ENCODE measurements at regions not wholly inside any gene's neighbourhood (a gene's known extent, or its start where the extent isn't known, plus 50 kb on each side); places are given as distances from the start of the nearest gene placed in this dataset.

DNA sequence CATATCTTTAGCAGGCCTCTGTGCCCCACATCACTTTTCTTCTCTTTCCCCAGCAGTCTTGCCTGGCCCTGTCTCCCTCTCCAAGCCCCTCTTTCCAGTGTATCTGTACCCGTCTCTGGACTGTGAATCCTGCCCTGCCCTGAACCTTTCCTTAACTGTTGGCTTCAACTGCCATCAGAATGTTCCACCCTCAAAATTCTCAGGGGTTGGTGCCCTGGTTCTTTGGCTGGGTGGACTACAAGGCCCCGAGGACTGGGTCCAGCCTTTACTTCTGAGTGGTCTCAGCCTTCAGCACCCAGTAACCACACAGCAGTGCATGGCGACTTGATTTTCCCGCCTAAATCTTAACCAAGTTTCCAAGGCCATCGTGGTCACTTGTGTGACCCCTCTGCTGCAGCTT lies 333.5 kb upstream of the RGMA start:
- H2BK120ac ChIP-seq (replicated peaks; ENCODE audit: low read depth, low read length) = no peak overlapping the region
- H2AK5ac ChIP-seq (ENCODE audit: low read depth, low read length) = no peak overlapping the region
- no peak overlapping the region for H3K9ac ChIP-seq (replicated peaks in 1 of 4; ENCODE audit: extremely low read depth in 1 of 4, low read depth in 3 of 4, low read length in 3 of 4)
- no peak overlapping the region for H2AFZ ChIP-seq (ENCODE audit: low read length)
- H3K79me1 ChIP-seq (ENCODE audit: low read depth, low read length) = no peaks in the 10 kb centered on the region
- no peak for DNase-seq (ENCODE audit: low read depth in 1 of 2, low spot score in 2 of 2)
- no peaks in the 10 kb centered on the region for H3K36me3 ChIP-seq (ENCODE audit: control insufficient read depth in 2 of 4, insufficient read depth in 4 of 4, low read length in 3 of 4)
- no peak overlapping the region for H3K14ac ChIP-seq (ENCODE audit: insufficient read length)
- no peak for FAIRE-seq
- H2BK12ac ChIP-seq (ENCODE audit: low read depth, low read length) = no peak overlapping the region
- no peak overlapping the region for H4K91ac ChIP-seq (replicated peaks; ENCODE audit: insufficient read length, low read length)
- peaks cover 0 to under 1% (median 0%) of the 10 kb centered on the region in 4 experiments; a peak in 1 of 7 replicates for H3K27me3 ChIP-seq (replicated peaks in 1 of 4; ENCODE audit: control insufficient read depth in 3 of 4, extremely low read depth in 1 of 4, insufficient read depth in 3 of 4, low read length in 3 of 4)
- H3K4me1 ChIP-seq (replicated peaks in 1 of 4; ENCODE audit: control insufficient read depth in 3 of 4, insufficient read depth in 4 of 4, low read length in 3 of 4) = no peaks in the 10 kb centered on the region
- no peaks in the 10 kb centered on the region for H3K79me2 ChIP-seq (ENCODE audit: control insufficient read depth in 1 of 2, insufficient read depth in 2 of 2, low read length in 2 of 2)
- ChIA-PET CTCF (ENCODE audit: partially characterized antibody) (interaction anchor here (1.5 kb wide), 1 partner anchor 11 kb away, joined by 6 read pairs; no protein-coding TSS in a partner anchor), POLR2A (ENCODE audit: partially characterized antibody) (no interaction called here)
- H3K4me2 ChIP-seq (ENCODE audit: insufficient read depth in 1 of 2, low read depth in 2 of 2, low read length in 2 of 2) = no peak overlapping the region
- no peak overlapping the region for H3K56ac ChIP-seq (replicated peaks; ENCODE audit: insufficient read length, low read depth, low read length)
- no peak overlapping the region for H2BK5ac ChIP-seq (ENCODE audit: low read depth, low read length)
- no peaks in the 10 kb centered on the region; a peak in 1 of 4 replicates for H3K9me3 ChIP-seq (ENCODE audit: insufficient read depth in 2 of 2, low read depth in 1 of 2, low read length in 1 of 2)
- H3K23me2 ChIP-seq (ENCODE audit: low read depth, low read length) = no peaks in the 10 kb centered on the region
- H2BK20ac ChIP-seq (ENCODE audit: low read length) = no peak overlapping the region
- no peaks in the 10 kb centered on the region for H4K20me1 ChIP-seq (replicated peaks in 1 of 2; ENCODE audit: control insufficient read depth in 1 of 2, insufficient read depth in 2 of 2, low read length in 2 of 2)
- no peak overlapping the region for H3K18ac ChIP-seq (ENCODE audit: extremely low read depth, low read length)
- no peak overlapping the region for H3K27ac ChIP-seq (ENCODE audit: low read depth, low read length)
- no peak overlapping the region for H3K4me3 ChIP-seq (ENCODE audit: extremely low read depth in 1 of 4, insufficient read depth in 2 of 4, low read depth in 3 of 4, low read length in 4 of 4)
- H3K23ac ChIP-seq (ENCODE audit: insufficient read length) = no peak overlapping the region
- H2BK15ac ChIP-seq (ENCODE audit: low read length) = no peak overlapping the region
- H3K4ac ChIP-seq (replicated peaks; ENCODE audit: insufficient read length, low read depth, low read length) = no peak overlapping the region
- no peak overlapping the region for H4K5ac ChIP-seq (ENCODE audit: insufficient read length, low read depth, low read length)
- H4K8ac ChIP-seq (ENCODE audit: extremely low read depth, insufficient read depth, low read length) = no peak overlapping the region
- 90% methylated on average over 5 of the region's 5 CpGs; no CpG with 5 or more reads in 1 of the 2 experiments for WGBS, 2 experiments (ENCODE audit: extremely low coverage in 1 of 2, insufficient coverage in 1 of 2, insufficient read length in 1 of 2, insufficient replicate concordance in 2 of 2, low coverage in 1 of 2, low lambda C conversion rate in 2 of 2, missing lambda C conversion rate in 1 of 2)
- no peak for TF ChIP-seq SAP30 (IDR thresholded peaks at IDR 0.05; ENCODE audit: insufficient read depth, insufficient replicate concordance, low read length)
- no peak for TF ChIP-seq BACH1 (IDR thresholded peaks at IDR 0.05; ENCODE audit: low read length)
- TF ChIP-seq, protein P1, sequence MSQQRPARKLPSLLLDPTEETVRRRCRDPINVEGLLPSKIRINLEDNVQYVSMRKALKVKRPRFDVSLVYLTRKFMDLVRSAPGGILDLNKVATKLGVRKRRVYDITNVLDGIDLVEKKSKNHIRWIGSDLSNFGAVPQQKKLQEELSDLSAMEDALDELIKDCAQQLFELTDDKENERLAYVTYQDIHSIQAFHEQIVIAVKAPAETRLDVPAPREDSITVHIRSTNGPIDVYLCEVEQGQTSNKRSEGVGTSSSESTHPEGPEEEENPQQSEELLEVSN (IDR thresholded peaks at IDR 0.05) = peak; percentile 50; the same call in 1 of the 2 replicates
- no peak for TF ChIP-seq CEBPB (IDR thresholded peaks at IDR 0.05; ENCODE audit: low read depth, low read length)
- TF ChIP-seq, protein P2, sequence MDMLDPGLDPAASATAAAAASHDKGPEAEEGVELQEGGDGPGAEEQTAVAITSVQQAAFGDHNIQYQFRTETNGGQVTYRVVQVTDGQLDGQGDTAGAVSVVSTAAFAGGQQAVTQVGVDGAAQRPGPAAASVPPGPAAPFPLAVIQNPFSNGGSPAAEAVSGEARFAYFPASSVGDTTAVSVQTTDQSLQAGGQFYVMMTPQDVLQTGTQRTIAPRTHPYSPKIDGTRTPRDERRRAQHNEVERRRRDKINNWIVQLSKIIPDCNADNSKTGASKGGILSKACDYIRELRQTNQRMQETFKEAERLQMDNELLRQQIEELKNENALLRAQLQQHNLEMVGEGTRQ (IDR thresholded peaks at IDR 0.05; ENCODE audit: low read length) = no peak

Measured in H1 (cell line).